ENCODE measurements at regions not wholly inside any gene's neighbourhood (a gene's known extent, or its start where the extent isn't known, plus 50 kb on each side); places are given as distances from the start of the nearest gene placed in this dataset.
"Not testable (repeated sequence)": the region's sequence is repeated elsewhere in the genome, so short reads cannot be mapped to it uniquely, and the experiment has no call there.

DNA sequence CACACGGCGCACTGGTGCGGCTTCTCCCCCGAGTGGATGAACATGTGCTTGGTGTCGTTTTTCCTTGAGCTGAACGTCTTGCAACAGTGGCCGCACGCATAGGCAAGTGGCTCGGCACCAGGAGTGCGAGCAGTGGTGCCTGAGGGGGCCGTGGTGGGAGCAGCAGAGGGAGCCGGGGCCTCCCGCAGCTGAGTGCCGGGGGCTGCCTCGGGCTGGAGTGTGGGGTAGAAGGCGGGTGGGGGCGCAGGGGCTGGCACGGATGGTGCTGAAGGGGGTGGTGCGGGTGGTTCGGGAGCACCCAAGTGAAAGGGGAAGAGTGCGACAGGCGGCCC lies 88.6 kb downstream of the LIMS3 start:
- not testable (repeated sequence) for TF ChIP-seq SNAI2 (CRISPR knock-in tag; IDR thresholded peaks at IDR 0.05); TOX (CRISPR knock-in tag; IDR thresholded peaks at IDR 0.05; ENCODE audit: borderline replicate concordance); ARNTL (CRISPR knock-in tag; IDR thresholded peaks at IDR 0.05; ENCODE audit: borderline replicate concordance, low read depth); ZNF565 (CRISPR knock-in tag; conservative IDR thresholded peaks at IDR 0.05; ENCODE audit: low read depth); RARB (CRISPR knock-in tag; IDR thresholded peaks at IDR 0.05)
- TF ChIP-seq, protein P1, sequence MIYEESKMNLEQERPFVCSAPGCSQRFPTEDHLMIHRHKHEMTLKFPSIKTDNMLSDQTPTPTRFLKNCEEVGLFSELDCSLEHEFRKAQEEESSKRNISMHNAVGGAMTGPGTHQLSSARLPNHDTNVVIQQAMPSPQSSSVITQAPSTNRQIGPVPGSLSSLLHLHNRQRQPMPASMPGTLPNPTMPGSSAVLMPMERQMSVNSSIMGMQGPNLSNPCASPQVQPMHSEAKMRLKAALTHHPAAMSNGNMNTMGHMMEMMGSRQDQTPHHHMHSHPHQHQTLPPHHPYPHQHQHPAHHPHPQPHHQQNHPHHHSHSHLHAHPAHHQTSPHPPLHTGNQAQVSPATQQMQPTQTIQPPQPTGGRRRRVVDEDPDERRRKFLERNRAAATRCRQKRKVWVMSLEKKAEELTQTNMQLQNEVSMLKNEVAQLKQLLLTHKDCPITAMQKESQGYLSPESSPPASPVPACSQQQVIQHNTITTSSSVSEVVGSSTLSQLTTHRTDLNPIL (CRISPR knock-in tag; IDR thresholded peaks at IDR 0.05; ENCODE audit: low read depth): not testable (repeated sequence)
